ENCODE measurements at regions not wholly inside any gene's neighbourhood (a gene's known extent, or its start where the extent isn't known, plus 50 kb on each side); places are given as distances from the start of the nearest gene placed in this dataset.

DNA sequence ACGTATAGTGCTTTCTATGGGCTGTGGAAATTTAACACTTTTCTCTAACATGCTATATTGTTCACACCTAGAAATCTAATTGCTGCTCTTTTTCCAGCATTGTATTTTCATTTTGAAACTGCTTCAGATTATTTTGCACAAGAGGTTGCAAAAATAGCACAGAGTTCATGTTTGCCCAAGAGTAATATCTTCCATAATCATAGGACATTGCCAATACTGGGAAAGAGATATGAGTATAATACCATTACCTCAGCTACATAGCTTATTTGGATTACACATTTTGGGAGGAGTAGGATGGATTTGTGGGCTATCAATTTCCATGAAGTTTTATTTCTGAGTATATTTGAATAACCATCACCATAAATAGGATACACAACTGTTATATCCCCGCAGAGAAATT is 717.1 kb downstream of the CDH9 start:
- TF ChIP-seq, protein P1, sequence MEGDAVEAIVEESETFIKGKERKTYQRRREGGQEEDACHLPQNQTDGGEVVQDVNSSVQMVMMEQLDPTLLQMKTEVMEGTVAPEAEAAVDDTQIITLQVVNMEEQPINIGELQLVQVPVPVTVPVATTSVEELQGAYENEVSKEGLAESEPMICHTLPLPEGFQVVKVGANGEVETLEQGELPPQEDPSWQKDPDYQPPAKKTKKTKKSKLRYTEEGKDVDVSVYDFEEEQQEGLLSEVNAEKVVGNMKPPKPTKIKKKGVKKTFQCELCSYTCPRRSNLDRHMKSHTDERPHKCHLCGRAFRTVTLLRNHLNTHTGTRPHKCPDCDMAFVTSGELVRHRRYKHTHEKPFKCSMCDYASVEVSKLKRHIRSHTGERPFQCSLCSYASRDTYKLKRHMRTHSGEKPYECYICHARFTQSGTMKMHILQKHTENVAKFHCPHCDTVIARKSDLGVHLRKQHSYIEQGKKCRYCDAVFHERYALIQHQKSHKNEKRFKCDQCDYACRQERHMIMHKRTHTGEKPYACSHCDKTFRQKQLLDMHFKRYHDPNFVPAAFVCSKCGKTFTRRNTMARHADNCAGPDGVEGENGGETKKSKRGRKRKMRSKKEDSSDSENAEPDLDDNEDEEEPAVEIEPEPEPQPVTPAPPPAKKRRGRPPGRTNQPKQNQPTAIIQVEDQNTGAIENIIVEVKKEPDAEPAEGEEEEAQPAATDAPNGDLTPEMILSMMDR (IDR thresholded peaks at IDR 0.05): no peak
- TF ChIP-seq EP300 (IDR thresholded peaks at IDR 0.05; ENCODE audit: low read depth) (no peak), POLR2AphosphoS5 (IDR thresholded peaks at IDR 0.05) (no peak), POLR2A (IDR thresholded peaks at IDR 0.05) (no peak)
